GM21737 (cell line): ENCODE measurements at regions not wholly inside any gene's neighbourhood (a gene's known extent, or its start where the extent isn't known, plus 50 kb on each side); places are given as distances from the start of the nearest gene placed in this dataset.
"Not testable (repeated sequence)": the region's sequence is repeated elsewhere in the genome, so short reads cannot be mapped to it uniquely, and the experiment has no call there.

Source experiments
- ATAC-seq: cut with Tn5 transposase; IDR thresholded peaks from one replicate; pipeline ENCODE4 v1.9.1; 2021; ENCODE audit warnings: mild to moderate bottlenecking, moderate library complexity; ENCODE audit not compliant: unreplicated experiment

- ATAC-seq: no peak
Observed at GRCh38 chr12:34097213-34097612, 74.9 kb downstream of the ALG10 start.

DNA sequence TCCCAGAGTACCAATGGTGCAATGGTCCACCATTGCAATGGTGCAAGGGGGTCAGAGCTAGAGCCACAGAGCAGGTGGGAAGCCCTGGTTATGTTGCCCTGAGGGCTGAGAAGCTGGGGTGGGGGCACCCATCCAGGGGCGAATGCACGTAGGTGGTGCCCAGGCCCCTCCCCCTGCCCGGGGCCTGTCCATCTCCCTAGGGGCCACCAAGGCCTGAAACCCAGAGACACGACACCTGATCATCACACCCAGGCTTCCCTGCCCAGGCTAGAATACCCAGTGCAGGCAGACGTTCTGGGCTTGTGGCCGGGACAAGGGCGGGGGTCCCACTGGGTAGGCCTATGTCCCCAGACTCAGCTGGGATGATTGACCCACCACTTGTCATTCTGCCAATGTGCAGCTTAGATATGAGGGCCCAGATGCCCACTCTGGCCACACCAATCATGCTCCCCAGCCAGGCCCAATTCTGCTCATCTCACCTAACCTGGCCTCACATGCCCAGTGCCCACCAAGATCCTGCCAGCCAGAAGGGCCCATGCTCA is 83.2 kb downstream of the ALG10 start:
- no peak for ATAC-seq

DNA sequence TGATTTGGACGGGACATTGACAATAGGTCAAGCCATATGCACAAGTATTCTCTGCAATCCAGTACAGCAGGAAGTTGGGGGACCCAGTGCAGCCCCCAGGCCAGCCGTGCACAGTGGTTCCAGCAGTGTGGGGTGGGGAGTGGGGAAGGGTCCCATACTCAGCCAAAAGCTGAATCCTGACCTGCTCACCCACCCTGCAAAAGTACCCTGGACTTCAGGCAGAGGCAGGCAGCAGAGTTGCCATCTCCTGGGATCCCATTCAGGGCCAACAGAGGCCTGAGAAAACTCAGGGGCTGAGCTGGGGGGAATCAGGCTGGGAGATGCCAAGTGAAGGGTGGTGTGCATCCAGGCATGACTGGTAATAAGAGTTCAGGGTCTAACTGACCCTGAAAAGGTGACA is 83.9 kb downstream of the ALG10 start:
- ATAC-seq: no peak

GRCh38 chr12:34107016-34107415 is 84.7 kb downstream of the ALG10 start:
- ATAC-seq: no peak

DNA sequence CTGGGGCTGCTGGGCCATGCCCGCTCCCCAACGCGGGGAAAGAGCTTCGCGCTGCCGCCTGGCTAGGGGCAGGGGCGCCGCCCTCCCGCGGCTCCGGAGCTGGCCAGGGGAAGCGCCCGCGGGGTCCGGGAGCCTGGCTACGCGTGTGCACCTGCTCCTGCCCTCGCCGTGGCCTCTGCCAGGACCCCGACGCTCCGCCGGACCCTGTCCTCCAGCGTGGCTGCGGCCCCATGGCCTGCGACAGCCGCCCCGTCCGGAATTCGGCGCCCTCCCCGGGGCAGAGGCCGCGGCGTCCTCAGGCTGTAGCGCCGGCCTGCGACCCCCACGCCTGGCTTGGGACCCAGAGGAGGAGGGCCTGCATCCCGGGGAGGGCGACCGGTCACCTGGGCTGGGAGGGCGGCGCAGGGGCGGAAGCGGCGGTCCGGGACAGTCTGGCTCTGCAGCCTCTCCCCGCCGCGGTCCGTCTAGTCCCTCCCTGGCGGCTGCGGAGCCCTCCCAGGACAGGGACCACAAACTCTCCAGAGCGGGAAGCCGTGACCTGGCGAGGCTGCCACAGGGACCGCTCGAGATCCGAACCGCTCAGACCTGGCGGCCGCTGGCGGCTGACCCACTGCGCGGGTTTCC is 85.6 kb downstream of the ALG10 start:
- ATAC-seq: no peak

- no peak for ATAC-seq
Observed at GRCh38 chr12:34108405-34108803, 86.1 kb downstream of the ALG10 start.

- no peak for ATAC-seq
Observed at GRCh38 chr12:34108967-34109366, 86.7 kb downstream of the ALG10 start.

DNA sequence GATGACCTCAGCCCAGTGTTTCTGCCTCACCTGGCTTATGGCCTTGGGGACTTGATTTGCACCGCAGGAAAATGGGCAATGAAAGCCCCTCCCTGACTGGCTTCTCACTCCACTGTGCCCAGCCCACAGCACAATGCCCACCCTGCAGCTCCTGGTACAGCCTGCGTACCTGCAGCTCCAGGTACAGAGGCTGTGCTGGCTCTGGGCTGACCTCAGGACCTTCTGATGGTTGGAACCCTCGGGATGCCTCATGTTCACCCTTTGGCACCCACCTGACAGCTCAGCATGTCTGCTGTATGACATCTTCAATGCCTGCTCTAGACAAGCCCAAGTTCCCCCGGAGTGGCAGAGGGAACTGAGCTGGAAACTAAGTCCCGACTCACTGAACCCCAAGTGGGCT is 87.1 kb downstream of the ALG10 start:
- ATAC-seq: no peak

GRCh38 chr12:34109909-34110531 is 87.7 kb downstream of the ALG10 start:
- ATAC-seq: not testable (repeated sequence)

GRCh38 chr12:34119366-34119765 is 97.1 kb downstream of the ALG10 start:
- no peak for ATAC-seq

- ATAC-seq: no peak
Observed at GRCh38 chr12:34121360-34121759, 99.1 kb downstream of the ALG10 start.

GRCh38 chr12:34123092-34123491 is 100.8 kb downstream of the ALG10 start:
- ATAC-seq: not testable (repeated sequence)

DNA sequence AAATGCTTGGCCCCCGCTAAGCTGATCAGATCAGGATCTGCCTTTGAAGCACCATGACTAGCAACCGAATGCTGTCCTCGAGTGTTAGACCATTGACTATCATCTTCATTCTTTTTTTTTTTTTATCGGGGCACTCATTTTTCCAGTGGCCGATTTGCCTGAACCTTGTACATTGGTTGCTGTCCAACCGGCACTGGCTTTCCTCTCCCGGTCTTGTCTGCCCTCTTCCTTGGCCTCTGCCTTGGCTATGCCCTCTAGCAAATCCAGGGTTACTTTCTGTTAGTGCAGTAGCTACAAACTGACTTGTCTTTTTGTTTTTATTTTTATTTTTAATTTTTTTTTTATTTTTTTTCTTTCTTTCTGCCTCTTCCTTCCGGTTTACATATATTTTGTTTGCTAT is 102.3 kb downstream of the ALG10 start:
- no peak for ATAC-seq

- no peak for ATAC-seq
Observed at GRCh38 chr12:34126239-34126641, 103.9 kb downstream of the ALG10 start.

GRCh38 chr12:34126805-34127204 is 104.5 kb downstream of the ALG10 start:
- no peak for ATAC-seq

GRCh38 chr12:34127379-34127778 is 105.1 kb downstream of the ALG10 start:
- ATAC-seq: not testable (repeated sequence)

- ATAC-seq: no peak
Observed at GRCh38 chr12:34142430-34142829, 120.1 kb downstream of the ALG10 start.

- no peak for ATAC-seq
Observed at GRCh38 chr12:34151019-34151418, 128.7 kb downstream of the ALG10 start.

DNA sequence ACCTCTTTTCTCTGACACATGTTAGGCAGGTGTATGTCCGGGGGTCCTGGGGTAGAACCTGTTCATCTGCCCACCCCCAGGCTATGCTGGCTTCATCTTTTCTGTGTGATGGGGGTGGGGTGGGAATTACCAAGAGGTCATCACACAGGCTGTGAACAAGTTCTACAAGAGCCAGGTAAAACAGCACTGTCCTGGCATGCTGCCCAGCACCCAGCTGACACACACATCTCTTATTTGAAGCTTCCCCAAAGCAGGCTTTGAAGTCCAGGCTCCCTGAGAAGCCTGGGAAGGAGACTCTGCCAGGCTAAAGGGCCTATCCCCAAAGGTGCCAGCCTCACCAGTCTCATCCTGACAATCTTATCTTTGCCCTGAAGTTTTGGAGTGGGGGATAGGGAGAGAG is 141.1 kb downstream of the ALG10 start:
- ATAC-seq: no peak

DNA sequence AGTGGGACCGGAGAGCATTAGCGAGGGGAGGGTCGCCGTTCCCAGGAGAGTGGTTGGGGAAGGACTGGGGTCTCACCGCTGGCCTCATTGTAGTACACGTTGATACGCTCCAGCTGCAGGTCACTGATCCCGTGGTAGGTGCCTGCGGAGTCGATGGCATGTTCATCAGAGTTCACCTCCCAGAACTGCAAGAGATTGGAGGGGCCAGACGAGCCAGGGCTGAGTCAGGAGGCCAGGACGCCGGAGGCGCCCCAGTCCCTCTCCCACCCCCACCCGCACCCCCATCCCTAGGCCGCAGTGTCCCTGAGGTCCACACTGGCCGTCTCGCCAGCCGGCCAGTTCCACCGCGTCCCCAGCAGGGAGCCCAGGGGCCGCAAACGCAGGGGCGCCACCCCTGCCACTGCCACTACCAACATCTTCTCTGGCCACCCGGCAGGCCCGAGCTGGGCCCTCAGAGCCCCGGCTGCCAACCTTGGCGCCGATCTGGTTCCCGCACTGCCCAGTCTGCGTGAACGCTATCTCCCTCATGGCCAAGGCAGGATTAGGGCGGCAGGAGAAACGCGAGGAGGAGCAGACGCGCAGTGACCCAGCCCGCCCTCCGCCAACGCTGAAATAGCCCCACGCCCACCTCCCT is 144.2 kb downstream of the ALG10 start:
- no peak for ATAC-seq

- not testable (repeated sequence) for ATAC-seq
Observed at GRCh38 chr12:34168507-34168906, 146.2 kb downstream of the ALG10 start.

DNA sequence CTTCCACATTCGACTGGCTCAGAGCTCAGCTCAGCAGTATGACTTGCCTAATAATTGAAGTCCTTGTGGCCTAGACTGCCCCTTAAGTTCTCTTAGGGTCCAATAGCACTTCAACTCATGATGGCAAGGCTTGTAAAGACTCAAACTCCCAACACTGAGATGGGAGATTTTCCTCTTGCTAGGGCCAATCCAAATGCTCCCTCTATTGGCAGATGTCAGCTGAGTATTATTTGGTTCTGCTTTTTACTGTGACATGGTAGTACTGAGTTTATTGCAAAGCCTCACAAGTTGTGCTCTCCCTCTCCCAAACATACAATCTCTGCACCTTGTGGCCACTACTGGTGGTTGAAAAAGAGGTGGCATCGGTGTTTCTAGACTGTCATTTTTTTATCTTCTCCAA is 164.2 kb downstream of the ALG10 start:
- ATAC-seq: no peak
